PFSK-1 (cell line): ENCODE measurements at regions not wholly inside any gene's neighbourhood (a gene's known extent, or its start where the extent isn't known, plus 50 kb on each side); places are given as distances from the start of the nearest gene placed in this dataset.

Experiments
- REST ChIP-seq, 2 experiments: IDR thresholded peaks; 2 replicates each; pipeline versions ENCODE4 v1.6.1 to v1.8.0; 2011 to 2012; ENCODE audit warnings: low read depth in 2 of 2, low read length in 2 of 2, control low read depth in 1 of 2, inconsistent platforms in 1 of 2, mild to moderate bottlenecking in 1 of 2, moderate library complexity in 1 of 2; ENCODE audit not compliant: insufficient read depth in 1 of 2
- SIN3A ChIP-seq: IDR thresholded peaks from 2 replicates; pipeline ENCODE4 v1.6.1; 2012; ENCODE audit warnings: mild to moderate bottlenecking, low read length, moderate library complexity, borderline replicate concordance; ENCODE audit not compliant: insufficient read depth
- TAF1 ChIP-seq: IDR thresholded peaks from 2 replicates; pipeline ENCODE4 v1.6.1; 2012; ENCODE audit warnings: low read length, control low read depth, borderline replicate concordance; ENCODE audit not compliant: insufficient read depth

DNA sequence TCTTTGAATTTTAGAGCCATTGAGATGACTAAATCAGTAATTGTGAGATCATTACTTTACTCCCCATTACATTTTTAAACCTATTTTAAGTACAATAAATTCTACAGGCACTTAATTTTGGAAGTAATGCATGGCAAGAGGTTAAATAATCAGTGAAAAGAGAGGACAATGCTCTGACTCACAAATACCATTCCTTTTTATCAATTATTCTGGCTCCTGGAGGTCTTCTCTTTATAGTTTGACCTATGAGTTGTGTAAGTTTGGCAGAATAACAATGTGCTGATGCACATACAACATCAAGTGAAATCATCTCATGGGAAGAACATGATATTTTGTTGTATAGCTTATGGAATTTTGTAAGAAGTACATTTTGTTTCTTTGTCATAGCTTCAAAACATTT is 166.7 kb downstream of the TMTC3 start:
- TF ChIP-seq SIN3A = no peak
- no peak for TF ChIP-seq TAF1
- no peak for TF ChIP-seq REST (IDR thresholded peaks at IDR 0.05; ENCODE audit: insufficient read depth in 1 of 2, low read depth in 2 of 2, low read length in 2 of 2)
